ENCODE measurements at regions not wholly inside any gene's neighbourhood (a gene's known extent, or its start where the extent isn't known, plus 50 kb on each side); places are given as distances from the start of the nearest gene placed in this dataset.
"Not testable (repeated sequence)": the region's sequence is repeated elsewhere in the genome, so short reads cannot be mapped to it uniquely, and the experiment has no call there.

DNA sequence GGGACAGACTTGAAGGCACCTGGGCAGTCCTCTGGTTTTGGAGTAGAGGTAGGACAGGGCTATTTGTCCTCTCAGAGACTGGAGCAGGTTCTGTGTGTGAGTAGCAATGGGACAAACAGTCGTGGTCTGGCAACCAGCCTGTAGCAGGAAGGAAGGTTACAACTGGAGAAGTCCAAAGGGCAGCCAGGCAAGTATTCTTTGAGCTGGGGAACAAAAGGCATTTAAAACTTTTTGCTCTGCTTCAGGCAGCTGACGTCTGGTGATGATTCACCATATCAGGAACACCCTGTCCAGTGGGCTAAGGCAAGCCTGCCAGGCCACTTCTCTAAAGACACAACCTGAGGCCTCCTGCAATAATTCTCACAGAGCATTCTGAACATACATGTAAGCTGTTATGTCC lies 83.3 kb downstream of the PPIAL4A start:
- H3K27me3 ChIP-seq (ENCODE audit: low read depth); DNase-seq (ENCODE audit: low spot score in 2 of 2); H3K4me3 ChIP-seq; H3K9me3 ChIP-seq; H3K4me1 ChIP-seq; in situ Hi-C loops (cut with MboI; ENCODE audit: low sequenced_read_pairs); H3K36me3 ChIP-seq (replicated peaks): not testable (repeated sequence)

DNA sequence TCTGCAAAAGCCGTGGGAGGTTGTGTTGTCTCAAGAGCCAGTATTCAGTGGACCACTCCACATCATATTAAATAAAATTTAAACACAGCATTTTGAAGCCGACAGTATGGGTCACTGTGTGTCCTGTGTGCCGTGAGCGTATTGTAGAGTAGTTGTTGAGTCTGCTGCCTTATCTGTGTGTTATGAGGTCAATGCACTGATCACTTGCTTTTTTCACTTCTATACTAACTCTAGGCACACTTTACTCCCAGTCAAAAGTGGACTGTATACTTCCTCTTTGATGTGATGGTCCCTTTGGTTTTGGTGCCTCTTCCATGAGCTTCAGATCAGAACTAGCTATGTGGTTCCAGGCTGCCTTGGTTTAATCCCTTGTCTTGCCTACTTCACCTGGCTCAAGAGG lies 84.3 kb downstream of the PPIAL4A start:
- in situ Hi-C loops (cut with MboI; ENCODE audit: low sequenced_read_pairs); H3K9me3 ChIP-seq; H3K4me3 ChIP-seq; DNase-seq (ENCODE audit: low spot score in 2 of 2); H3K27me3 ChIP-seq (ENCODE audit: low read depth); H3K4me1 ChIP-seq; H3K36me3 ChIP-seq (replicated peaks): not testable (repeated sequence)

DNA sequence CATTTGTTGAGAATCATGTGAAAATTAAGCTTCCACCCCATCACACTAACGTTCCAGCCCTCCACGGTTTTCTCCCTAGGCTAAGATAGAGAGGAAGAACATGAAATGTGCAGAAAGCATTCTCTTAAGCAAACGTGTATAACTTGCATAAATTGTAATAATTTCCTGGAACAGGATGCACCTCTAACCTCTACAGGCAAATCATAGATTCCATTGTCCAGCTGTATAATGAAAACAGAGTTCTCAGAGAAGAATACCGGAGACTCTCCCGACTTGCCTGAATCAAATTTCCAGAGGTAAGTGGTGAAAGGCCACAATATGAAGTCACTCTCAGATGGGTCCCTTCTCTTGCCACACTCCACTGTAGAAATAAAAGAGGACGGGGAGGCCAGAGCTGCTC lies 87.7 kb downstream of the PPIAL4A start:
- H3K4me3 ChIP-seq; H3K27me3 ChIP-seq (ENCODE audit: low read depth); in situ Hi-C loops (cut with MboI; ENCODE audit: low sequenced_read_pairs); H3K36me3 ChIP-seq (replicated peaks); DNase-seq (ENCODE audit: low spot score in 2 of 2); H3K4me1 ChIP-seq; H3K9me3 ChIP-seq: not testable (repeated sequence)

DNA sequence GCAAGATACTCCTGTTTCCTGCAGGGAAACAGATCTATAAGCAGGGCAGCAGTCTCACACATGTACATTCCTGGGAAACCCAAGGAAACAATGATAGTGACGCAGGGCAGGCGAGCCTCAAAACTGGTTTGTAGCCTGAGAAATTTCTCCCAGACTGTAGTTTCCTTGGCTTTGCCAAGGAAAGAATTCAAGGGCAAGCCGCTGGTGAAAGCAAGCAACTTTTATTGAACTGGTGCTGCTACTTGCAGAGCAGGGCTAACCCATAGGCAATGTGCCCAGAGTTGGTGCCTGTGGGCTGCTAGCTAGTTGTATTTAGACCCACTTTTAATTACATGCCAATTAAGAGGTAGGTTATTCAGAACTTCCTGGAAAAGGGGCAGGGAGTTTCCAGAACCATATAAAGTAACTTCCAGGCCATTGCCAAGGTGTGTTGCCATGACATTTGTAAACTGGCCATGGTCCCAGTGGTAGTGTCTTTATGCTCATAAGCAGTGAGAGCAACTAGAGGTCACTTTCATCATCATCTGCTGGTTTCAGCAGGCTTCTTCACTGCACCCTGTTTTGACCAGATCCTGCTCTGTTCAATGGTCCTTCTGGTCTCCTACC lies 92.0 kb downstream of the PPIAL4A start:
- in situ Hi-C loops (cut with MboI; ENCODE audit: low sequenced_read_pairs); H3K9me3 ChIP-seq; H3K4me1 ChIP-seq; H3K36me3 ChIP-seq (replicated peaks); H3K27me3 ChIP-seq (ENCODE audit: low read depth); H3K4me3 ChIP-seq; DNase-seq (ENCODE audit: low spot score in 2 of 2): not testable (repeated sequence)

DNA sequence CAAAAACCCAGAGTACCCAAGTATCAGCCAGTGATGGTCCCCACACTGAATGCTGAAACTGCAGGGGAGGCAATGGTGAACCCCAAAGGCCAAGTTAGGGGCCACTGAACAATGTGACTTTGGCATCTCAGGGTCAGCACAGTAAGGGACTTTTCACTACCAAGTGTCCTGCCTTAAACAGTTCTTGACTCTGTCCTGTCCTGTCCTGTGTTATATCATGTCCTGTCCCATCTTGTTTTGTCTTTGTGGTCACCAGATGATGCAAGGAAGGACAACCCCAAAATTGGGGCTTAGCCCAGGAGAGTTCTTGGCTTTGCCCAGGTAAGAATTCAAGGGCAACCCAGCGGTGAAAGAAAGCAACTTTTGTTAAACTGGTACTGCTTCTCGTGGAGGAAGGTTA lies 105.0 kb downstream of the PPIAL4A start:
- H3K4me1 ChIP-seq; H3K36me3 ChIP-seq (replicated peaks); H3K27me3 ChIP-seq (ENCODE audit: low read depth); in situ Hi-C loops (cut with MboI; ENCODE audit: low sequenced_read_pairs); H3K9me3 ChIP-seq; H3K4me3 ChIP-seq; DNase-seq (ENCODE audit: low spot score in 2 of 2): not testable (repeated sequence)

DNA sequence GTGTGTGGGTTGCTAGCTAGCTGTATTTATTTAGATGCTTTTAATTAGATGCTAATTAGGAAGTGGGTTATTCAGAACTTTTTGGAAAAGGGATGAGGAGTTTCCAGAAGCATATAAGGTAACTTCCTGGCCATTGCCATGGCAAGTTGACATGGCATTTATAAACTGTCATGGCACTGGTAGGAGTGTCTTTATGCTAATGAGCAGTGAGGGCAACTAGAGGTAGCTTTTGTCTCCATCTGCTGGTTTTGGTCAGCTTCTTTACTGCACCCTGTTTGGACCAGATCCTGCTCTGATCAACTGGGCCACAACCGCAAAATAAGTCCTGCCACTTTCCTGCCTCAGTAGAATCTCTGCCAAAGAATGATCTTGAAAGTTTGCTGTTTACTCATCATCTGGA lies 105.5 kb downstream of the PPIAL4A start:
- H3K4me1 ChIP-seq; H3K36me3 ChIP-seq (replicated peaks); in situ Hi-C loops (cut with MboI; ENCODE audit: low sequenced_read_pairs); H3K9me3 ChIP-seq; H3K4me3 ChIP-seq; DNase-seq (ENCODE audit: low spot score in 2 of 2); H3K27me3 ChIP-seq (ENCODE audit: low read depth): not testable (repeated sequence)

DNA sequence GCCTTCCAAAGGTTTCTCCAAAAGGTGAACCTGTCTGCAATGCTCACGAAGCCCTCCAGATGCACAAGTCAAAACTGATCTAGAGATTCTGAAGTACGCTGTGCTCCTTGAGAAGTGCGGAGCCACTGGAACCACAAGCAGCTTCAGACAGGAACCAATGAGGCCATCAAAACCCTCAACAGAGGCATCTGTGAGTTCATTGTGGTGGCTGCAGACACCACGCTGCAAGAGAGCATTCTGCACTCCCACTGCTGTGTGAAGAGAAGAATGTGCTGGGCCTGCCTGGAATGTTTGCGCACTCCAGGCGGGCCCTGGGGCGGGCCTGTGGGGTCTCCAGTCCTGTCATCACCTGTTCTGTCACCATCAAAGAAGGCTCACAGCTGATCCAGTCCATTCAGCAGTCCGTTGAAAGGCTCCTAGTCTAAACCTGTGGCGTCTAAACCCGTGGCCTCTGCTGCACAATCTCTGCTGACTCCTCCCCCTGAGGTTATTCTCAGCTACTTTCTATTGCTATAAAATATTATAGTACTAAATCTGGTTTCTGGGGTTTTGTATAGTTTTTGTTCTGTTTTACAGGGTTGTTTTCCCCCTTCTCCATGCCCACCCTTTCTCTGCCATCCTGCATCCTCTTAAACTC lies 111.6 kb downstream of the PPIAL4A start:
- DNase-seq (ENCODE audit: low spot score in 2 of 2); H3K9me3 ChIP-seq; H3K4me1 ChIP-seq; in situ Hi-C loops (cut with MboI; ENCODE audit: low sequenced_read_pairs); H3K36me3 ChIP-seq (replicated peaks); H3K27me3 ChIP-seq (ENCODE audit: low read depth); H3K4me3 ChIP-seq: not testable (repeated sequence)

GRCh38 chr1:121003230-121003629 lies 113.7 kb downstream of the PPIAL4A start:
- H3K4me3 ChIP-seq; H3K9me3 ChIP-seq; H3K36me3 ChIP-seq (replicated peaks); H3K4me1 ChIP-seq; DNase-seq (ENCODE audit: low spot score in 2 of 2); in situ Hi-C loops (cut with MboI; ENCODE audit: low sequenced_read_pairs); H3K27me3 ChIP-seq (ENCODE audit: low read depth): not testable (repeated sequence)

GRCh38 chr1:121006826-121007225 lies 117.3 kb downstream of the PPIAL4A start:
- in situ Hi-C loops (cut with MboI; ENCODE audit: low sequenced_read_pairs); H3K27me3 ChIP-seq (ENCODE audit: low read depth); H3K9me3 ChIP-seq: not testable (repeated sequence)

DNA sequence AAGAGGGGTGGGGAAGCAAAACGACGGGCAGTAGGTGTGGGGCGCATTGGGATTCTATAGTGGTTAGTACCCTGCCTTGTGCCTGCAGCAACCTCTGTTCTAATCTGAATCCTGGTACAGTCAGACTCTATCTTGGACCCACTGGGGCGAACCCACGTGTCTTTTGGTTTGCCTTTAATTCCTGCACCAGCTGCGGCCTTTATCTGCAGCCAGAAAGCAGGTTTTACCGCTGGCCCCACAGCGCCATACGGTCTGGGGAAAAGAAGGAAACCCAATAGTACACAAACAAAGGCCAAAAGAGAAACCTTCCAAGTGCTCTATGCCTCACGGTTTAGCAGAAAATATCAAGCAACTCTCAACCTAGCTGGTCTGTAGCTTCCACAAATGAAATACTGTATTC lies 118.2 kb downstream of the PPIAL4A start:
- H3K27me3 ChIP-seq (ENCODE audit: low read depth); H3K4me3 ChIP-seq; in situ Hi-C loops (cut with MboI; ENCODE audit: low sequenced_read_pairs); H3K36me3 ChIP-seq (replicated peaks); H3K4me1 ChIP-seq; DNase-seq (ENCODE audit: low spot score in 2 of 2); H3K9me3 ChIP-seq: not testable (repeated sequence)

More at GRCh38 chr1:121006826-121007225, 117.3 kb downstream of the PPIAL4A start:
- H3K4me1 ChIP-seq; H3K4me3 ChIP-seq; H3K36me3 ChIP-seq (replicated peaks); DNase-seq (ENCODE audit: low spot score in 2 of 2): not testable (repeated sequence)

- DNase-seq (ENCODE audit: low spot score in 2 of 2); in situ Hi-C loops (cut with MboI; ENCODE audit: low sequenced_read_pairs); H3K4me1 ChIP-seq; H3K36me3 ChIP-seq (replicated peaks); H3K4me3 ChIP-seq; H3K27me3 ChIP-seq (ENCODE audit: low read depth); H3K9me3 ChIP-seq: not testable (repeated sequence)
Observed at GRCh38 chr1:121008512-121009215, 119.1 kb downstream of the PPIAL4A start.

DNA sequence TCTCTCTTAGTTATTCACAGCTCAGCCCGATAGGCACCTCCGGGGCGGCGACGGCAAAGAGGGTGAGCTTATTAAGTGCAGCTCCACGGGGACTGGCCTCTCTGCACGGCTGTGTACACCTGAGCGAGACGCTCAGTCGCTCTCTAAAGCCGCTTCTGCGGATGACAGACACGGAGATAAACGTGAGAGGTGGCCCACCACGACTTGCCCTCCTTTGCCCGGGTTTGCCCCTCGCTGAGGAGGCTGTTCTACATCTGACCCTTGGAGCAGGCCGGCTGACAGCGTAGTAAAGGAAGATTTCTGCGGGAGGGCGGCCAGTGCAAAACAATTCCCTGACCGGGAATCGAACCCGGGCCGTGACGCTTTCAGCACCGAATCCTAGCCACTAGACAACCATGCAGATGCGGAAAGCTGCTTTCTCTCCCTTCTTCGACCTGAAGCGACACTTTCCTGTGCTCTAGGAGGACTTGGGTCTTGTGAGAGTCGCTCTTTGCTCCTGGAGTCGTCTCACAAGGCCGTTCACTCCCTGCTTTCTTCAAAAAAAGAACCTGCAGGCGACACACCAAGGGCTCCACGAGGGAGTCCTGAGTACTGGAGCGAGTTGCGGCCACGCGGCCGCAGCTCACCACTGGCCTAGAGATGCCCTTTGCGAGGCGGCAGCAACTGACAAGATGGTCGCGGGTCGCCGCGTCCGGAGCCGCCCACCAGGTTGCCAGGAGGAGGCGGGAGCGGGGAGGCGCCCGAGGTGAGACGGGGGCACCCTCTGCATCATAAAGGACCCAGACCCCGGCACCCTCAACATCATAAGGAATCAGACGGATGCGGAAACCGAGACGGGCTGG lies 119.9 kb downstream of the PPIAL4A start:
- H3K4me1 ChIP-seq; in situ Hi-C loops (cut with MboI; ENCODE audit: low sequenced_read_pairs); H3K4me3 ChIP-seq; H3K27me3 ChIP-seq (ENCODE audit: low read depth); H3K9me3 ChIP-seq; DNase-seq (ENCODE audit: low spot score in 2 of 2); H3K36me3 ChIP-seq (replicated peaks): not testable (repeated sequence)

- not testable (repeated sequence) for H3K27me3 ChIP-seq (ENCODE audit: low read depth); DNase-seq (ENCODE audit: low spot score in 2 of 2)
Observed at GRCh38 chr1:121010141-121010540, 120.6 kb downstream of the PPIAL4A start.

DNA sequence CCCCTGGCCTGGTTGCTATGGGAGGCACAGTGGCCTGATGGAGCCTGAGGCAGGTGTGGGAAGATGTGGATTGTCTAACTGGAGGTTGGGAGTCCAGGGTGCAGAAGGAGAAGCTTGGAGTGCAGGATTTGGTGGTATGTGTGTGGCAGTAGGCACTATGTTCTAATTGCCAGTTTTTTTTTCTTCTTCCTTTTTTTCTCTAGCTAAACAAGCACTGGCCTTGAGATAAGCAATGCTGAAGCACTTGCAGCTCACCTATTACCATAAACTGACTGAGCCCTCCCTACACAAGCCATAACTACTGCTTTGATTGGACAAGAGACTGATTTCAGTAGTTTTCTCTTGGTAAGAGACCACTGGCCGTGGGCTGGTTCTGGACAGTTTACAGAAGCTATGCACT lies 123.6 kb downstream of the PPIAL4A start:
- not testable (repeated sequence) for H3K4me1 ChIP-seq; DNase-seq (ENCODE audit: low spot score in 2 of 2)

More at GRCh38 chr1:121010141-121010540, 120.6 kb downstream of the PPIAL4A start:
- H3K4me1 ChIP-seq; H3K9me3 ChIP-seq; H3K36me3 ChIP-seq (replicated peaks); in situ Hi-C loops (cut with MboI; ENCODE audit: low sequenced_read_pairs); H3K4me3 ChIP-seq: not testable (repeated sequence)

More for the DNA sequence above, 123.6 kb downstream of the PPIAL4A start:
- in situ Hi-C loops (cut with MboI; ENCODE audit: low sequenced_read_pairs); H3K4me3 ChIP-seq; H3K9me3 ChIP-seq; H3K27me3 ChIP-seq (ENCODE audit: low read depth); H3K36me3 ChIP-seq (replicated peaks): not testable (repeated sequence)

Measured in HAP-1 (cell line).